Gastroesophageal sphincter (tissue), 3 donors: ENCODE measurements at regions not wholly inside any gene's neighbourhood (a gene's known extent, or its start where the extent isn't known, plus 50 kb on each side); places are given as distances from the start of the nearest gene placed in this dataset.

Source experiments
- POLR2AphosphoS5 ChIP-seq: sonication (generic); formaldehyde crosslinking; IDR thresholded peaks from one replicate; pipeline ENCODE4 v1.6.1; 2017; ENCODE audit warnings: antibody characterized with exemption
- TF ChIP-seq, protein P1 (sequence below), 4 experiments: fragments of 200-600 bp in 2 of 4; fragments of 450-650 bp in 2 of 4; sonication (generic) in 1 of 4; IDR thresholded peaks; one replicate each; pipeline ENCODE4 v1.5.1; 2017 to 2019; ENCODE audit warnings: antibody characterized with exemption in 4 of 4, mild to moderate bottlenecking in 2 of 4, moderate library complexity in 2 of 4

GRCh38 chr4:154944996-154945395 is 163.9 kb downstream of the RBM46 start:
- TF ChIP-seq, protein P1, sequence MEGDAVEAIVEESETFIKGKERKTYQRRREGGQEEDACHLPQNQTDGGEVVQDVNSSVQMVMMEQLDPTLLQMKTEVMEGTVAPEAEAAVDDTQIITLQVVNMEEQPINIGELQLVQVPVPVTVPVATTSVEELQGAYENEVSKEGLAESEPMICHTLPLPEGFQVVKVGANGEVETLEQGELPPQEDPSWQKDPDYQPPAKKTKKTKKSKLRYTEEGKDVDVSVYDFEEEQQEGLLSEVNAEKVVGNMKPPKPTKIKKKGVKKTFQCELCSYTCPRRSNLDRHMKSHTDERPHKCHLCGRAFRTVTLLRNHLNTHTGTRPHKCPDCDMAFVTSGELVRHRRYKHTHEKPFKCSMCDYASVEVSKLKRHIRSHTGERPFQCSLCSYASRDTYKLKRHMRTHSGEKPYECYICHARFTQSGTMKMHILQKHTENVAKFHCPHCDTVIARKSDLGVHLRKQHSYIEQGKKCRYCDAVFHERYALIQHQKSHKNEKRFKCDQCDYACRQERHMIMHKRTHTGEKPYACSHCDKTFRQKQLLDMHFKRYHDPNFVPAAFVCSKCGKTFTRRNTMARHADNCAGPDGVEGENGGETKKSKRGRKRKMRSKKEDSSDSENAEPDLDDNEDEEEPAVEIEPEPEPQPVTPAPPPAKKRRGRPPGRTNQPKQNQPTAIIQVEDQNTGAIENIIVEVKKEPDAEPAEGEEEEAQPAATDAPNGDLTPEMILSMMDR (IDR thresholded peaks at IDR 0.05), result no peak
- no peak for TF ChIP-seq POLR2AphosphoS5
